ENCODE measurements at regions not wholly inside any gene's neighbourhood (a gene's known extent, or its start where the extent isn't known, plus 50 kb on each side); places are given as distances from the start of the nearest gene placed in this dataset.
"Not testable (repeated sequence)": the region's sequence is repeated elsewhere in the genome, so short reads cannot be mapped to it uniquely, and the experiment has no call there.

DNA sequence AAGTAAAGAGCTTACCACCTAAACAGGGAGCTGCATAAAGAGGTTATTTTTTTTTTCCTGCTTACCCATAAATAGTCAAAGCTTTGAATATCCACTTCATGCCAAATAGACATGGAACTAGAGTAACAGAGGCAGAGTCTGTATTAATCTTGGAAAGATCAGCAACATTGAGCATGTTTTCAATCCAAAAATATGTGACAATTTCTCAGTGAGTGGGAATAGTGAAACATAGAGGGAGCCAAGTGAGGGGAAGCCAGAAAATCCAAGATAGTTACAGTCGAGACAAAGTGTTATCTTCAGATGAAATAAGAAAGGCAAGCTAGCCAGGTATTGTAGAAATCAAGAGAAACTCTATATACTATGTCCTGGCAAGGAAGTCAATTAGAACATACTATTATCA is 122.3 kb upstream of the TACR3 start:
- TF ChIP-seq, protein P1, sequence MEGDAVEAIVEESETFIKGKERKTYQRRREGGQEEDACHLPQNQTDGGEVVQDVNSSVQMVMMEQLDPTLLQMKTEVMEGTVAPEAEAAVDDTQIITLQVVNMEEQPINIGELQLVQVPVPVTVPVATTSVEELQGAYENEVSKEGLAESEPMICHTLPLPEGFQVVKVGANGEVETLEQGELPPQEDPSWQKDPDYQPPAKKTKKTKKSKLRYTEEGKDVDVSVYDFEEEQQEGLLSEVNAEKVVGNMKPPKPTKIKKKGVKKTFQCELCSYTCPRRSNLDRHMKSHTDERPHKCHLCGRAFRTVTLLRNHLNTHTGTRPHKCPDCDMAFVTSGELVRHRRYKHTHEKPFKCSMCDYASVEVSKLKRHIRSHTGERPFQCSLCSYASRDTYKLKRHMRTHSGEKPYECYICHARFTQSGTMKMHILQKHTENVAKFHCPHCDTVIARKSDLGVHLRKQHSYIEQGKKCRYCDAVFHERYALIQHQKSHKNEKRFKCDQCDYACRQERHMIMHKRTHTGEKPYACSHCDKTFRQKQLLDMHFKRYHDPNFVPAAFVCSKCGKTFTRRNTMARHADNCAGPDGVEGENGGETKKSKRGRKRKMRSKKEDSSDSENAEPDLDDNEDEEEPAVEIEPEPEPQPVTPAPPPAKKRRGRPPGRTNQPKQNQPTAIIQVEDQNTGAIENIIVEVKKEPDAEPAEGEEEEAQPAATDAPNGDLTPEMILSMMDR (IDR thresholded peaks at IDR 0.05; ENCODE audit: insufficient read depth, low read depth, low read length, missing control alignments), result no peak
- no peak overlapping the region for H3K4me3 ChIP-seq (ENCODE audit: low read depth, low read length)
- no peak for DNase-seq (ENCODE audit: low read depth)

DNA sequence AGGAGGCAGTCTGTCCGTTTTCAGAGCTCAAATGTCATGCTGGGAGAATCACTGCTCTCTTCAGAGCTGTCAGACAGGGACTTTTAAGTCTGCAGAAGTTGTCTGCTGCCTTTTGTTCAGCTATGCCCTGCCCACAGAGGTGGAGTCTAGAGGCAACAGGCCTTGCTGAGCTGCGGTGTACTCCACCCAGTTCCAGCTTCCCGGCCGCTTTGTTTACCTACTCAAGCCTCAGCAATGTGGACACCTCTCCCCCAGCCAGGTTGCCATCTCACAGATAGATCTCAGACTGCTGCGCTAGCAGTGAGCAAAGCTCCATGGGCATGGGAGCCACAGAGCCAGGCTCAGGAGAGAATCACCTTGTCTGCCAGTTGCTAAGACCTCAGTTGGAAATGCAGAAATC is 90.5 kb upstream of the TACR3 start:
- H3K4me3 ChIP-seq (ENCODE audit: low read depth, low read length); DNase-seq (ENCODE audit: low read depth): not testable (repeated sequence)

DNA sequence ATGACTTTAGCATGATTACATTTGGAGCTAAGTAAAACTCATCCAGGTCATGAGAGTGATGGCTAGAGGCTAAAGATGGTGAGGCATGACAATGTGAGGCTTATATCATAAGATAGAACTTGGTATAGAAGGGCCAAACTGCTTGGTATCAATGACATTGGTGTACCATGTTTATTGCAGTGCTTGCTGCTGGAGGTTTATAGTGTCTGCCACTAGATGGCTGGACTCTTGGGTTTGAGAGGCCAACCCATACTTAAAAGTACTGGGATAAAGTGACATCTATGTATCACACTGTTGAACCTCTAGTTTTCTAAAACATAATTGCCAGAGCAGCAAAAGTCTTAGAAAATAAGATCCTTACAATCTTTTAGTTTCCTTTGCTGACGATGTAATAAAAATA is 83.0 kb upstream of the TACR3 start:
- TF ChIP-seq, protein P1 (IDR thresholded peaks at IDR 0.05; ENCODE audit: insufficient read depth, low read depth, low read length, missing control alignments), result peak; percentile 3
- no peak for DNase-seq (ENCODE audit: low read depth)

DNA sequence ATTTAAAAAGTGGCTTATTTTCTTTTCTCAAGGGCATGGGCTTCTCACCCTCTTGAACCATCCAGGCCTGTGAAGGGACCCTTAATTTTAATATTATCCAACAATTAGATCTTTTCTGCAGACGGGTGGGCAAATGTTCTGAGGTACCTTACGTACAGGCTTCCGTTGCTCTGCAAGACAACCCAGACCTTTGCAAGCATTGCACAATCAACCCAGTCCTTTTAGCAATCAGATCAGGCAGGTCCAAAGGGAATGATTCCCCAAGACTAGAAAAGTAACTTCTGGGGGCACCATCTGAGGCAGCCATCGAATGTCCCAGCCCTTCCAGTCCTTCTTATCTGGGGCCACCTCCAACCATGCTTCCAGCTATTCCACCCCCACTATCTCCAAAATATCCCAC is 67.3 kb upstream of the TACR3 start:
- TF ChIP-seq, protein P1 (IDR thresholded peaks at IDR 0.05; ENCODE audit: insufficient read depth, low read depth, low read length, missing control alignments), result no peak
- H3K4me3 ChIP-seq (ENCODE audit: low read depth, low read length), result no peak overlapping the region
- DNase-seq (ENCODE audit: low read depth), result no peak

More for the DNA sequence above, 83.0 kb upstream of the TACR3 start:
- H3K4me3 ChIP-seq (ENCODE audit: low read depth, low read length), result no peak overlapping the region

DNA sequence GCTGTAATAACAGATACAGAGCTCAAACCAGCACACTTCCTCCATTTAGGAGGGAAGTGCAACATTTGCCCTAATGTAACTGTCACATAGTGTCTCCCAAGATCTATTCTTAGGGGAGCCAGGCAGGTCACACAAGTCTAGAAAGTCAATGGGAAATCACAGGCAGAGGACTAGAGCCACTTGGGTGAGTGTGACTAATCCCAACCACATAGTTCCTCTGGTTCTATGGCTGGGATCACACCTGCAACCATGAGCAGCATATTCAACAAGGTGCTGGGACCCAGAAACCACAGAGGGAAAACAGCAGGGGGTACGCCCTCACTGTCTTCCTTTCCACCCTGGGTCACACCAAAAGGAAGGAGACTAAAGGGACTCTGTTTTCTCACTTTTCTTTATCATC is 66.8 kb upstream of the TACR3 start:
- H3K4me3 ChIP-seq (ENCODE audit: low read depth, low read length), result no peak overlapping the region
- TF ChIP-seq, protein P1 (IDR thresholded peaks at IDR 0.05; ENCODE audit: insufficient read depth, low read depth, low read length, missing control alignments), result no peak
- DNase-seq (ENCODE audit: low read depth), result no peak

DNA sequence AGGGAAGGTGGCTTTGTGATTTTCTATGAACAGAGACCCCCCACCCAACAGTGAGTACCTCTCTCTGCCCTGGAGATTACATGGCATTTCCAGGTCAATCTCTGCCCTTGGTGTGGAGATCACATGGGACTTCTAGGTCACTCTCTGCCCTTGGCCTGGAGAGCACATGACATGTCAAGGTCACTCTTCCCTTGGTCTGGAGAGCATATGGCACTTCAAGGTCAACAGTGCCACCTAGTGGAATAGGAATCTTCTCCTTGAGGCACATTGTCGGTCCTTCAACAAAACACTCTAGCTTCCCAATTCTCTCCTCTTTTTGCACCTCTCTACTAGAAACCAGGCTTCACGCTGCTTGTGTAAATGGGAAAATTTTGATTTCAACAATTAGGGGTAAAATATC is 66.2 kb upstream of the TACR3 start:
- H3K4me3 ChIP-seq (ENCODE audit: low read depth, low read length), result no peak overlapping the region
- peak; percentile 80 for DNase-seq (ENCODE audit: low read depth)
- TF ChIP-seq, protein P1 (IDR thresholded peaks at IDR 0.05; ENCODE audit: insufficient read depth, low read depth, low read length, missing control alignments), result peak; percentile 66

DNA sequence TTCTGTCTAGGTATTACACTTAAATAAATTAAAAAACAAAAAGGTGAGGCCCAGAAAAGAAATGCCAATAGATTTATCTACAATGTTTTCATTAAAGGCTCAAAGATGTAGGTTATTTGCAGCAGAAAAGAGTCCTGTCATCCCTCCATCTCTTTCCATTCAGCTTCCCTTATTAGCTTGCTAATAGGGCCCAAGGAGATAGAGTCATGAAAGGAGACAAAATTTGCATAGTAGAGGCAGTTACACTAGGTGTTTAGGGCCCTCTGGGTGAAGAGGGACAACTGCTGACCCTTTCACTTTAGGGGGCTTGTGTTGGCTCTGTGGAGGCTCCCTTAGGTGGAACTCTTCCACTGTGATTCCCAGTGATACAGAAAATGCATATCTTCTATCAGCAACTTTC is 58.4 kb upstream of the TACR3 start:
- no peak for DNase-seq (ENCODE audit: low read depth)
- no peak overlapping the region for H3K4me3 ChIP-seq (ENCODE audit: low read depth, low read length)
- TF ChIP-seq, protein P1 (IDR thresholded peaks at IDR 0.05; ENCODE audit: insufficient read depth, low read depth, low read length, missing control alignments), result no peak
